ENCODE measurements at regions not wholly inside any gene's neighbourhood (a gene's known extent, or its start where the extent isn't known, plus 50 kb on each side); places are given as distances from the start of the nearest gene placed in this dataset.

- DNase-seq (ENCODE audit: low spot score) = peak; percentile 4
Measured at GRCh38 chr20:23136893-23137745, 51.0 kb upstream of the CD93 start.

DNA sequence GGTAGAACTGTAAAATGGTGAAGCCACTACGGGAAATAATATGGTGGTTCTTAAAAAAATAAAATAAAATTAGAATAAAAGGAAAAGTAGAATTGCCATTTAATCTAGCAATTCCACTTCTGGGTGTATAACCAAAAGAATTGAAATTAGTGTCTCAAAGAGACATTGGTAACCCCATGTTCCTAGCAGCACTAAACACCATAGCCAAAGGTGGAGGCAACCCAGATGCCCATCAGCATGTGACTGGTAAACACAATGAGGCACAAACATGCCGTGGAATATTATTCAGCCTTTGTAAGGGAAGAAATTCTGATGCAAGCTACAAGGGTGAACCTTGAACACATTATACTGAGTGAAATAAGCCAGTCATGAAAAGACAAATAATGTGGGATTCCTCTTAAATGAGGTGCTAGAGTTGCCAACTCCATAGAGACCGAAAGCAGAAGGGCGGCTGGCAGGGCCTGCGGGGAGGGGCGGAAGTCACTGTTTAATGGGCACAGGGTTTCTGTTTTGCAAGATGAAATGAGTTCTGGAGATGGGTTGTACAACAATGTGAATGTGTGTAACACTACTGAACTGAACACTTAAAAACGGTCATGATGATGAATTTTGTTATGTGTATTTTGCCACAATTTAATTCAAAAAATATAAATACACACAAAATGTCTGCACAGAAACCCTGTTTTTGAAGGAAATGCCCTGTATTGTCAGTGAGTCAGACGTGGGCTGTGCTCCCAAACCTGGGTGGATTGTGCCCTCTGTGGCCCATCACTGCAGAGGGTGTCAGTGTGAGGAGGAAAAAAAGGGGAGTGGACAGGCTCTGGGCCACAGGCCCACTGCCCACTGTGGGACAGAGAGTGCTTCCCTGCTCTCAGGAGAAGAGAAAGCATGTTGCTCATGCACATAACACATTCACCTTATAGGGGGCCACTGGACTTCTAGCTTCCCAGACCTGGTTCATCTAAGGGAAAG lies 49.6 kb upstream of the CD93 start:
- no peak for DNase-seq (ENCODE audit: low spot score)
